NCI-H345 (cell line): ENCODE measurements at regions not wholly inside any gene's neighbourhood (a gene's known extent, or its start where the extent isn't known, plus 50 kb on each side); places are given as distances from the start of the nearest gene placed in this dataset.

Source experiments
- DNase-seq: peaks from one replicate; lab custom pipeline; 2025; lab: John Stamatoyannopoulos, UW

- DNase-seq = no peak
Measured at GRCh38 chr11:115599125-115599524, 94.9 kb upstream of the CADM1 start.

DNA sequence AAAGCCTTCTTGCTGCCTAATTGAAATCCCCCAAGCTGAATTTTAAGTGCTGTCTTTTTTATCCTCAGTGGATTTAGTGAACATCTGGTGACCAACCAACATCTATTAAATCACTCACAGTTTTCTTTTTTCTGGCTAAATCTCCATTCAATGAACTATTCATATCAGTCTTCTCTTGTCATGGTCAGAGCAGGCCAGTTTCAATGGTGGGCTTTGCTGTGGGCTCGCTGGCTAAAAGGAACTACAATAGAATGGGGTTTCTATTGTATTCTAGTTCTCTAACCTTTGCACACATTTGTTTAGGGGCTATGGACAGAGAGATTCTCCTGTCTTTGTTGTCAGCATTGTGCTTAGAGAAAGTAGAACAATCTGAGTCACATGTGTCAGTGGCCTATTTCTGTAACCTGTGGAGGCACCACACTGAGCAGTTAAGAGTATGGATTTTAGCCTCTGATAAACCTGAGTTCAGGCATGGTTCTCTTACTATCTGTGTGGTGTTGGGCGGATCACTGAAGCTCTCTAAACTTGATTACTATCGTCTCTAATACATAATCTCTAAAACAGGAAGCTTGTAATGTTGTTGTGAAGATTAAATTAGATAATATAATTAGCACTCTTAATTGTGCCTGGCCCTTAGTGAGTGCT, 94.2 kb upstream of the CADM1 start:
- no peak for DNase-seq

GRCh38 chr11:115591380-115591779, 87.2 kb upstream of the CADM1 start:
- DNase-seq = no peak

- DNase-seq = peak; percentile 89
Measured at GRCh38 chr11:115590254-115590653, 86.0 kb upstream of the CADM1 start.

DNA sequence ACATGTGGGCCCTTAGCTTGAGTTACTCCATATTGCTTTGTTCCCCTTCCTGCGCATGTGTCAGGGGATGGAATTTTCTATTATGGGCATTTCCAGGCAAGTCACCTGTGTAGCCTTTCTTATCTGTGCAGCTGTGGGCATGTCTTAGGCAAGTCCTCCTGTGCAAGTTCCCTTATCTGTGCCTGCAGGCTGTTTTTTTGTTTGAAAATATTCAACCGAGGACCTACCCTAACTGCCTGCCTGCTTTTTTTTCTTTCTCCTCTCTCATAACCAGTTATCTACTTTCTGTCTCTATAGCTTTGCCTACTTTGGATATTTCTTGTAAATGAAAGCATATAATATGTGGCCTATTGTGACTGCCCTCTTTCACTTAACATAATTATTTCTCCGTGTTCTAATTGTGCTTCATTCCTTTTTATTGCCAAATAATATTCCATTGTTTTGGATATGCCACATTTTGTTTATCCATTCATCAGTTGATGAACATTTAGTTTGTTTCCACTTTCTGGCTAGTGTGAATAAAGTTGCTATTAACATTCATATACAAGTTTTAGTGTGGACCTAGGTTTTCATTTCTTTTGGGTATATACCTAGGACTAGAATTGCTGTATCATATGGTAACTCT, 83.6 kb upstream of the CADM1 start:
- no peak for DNase-seq

DNA sequence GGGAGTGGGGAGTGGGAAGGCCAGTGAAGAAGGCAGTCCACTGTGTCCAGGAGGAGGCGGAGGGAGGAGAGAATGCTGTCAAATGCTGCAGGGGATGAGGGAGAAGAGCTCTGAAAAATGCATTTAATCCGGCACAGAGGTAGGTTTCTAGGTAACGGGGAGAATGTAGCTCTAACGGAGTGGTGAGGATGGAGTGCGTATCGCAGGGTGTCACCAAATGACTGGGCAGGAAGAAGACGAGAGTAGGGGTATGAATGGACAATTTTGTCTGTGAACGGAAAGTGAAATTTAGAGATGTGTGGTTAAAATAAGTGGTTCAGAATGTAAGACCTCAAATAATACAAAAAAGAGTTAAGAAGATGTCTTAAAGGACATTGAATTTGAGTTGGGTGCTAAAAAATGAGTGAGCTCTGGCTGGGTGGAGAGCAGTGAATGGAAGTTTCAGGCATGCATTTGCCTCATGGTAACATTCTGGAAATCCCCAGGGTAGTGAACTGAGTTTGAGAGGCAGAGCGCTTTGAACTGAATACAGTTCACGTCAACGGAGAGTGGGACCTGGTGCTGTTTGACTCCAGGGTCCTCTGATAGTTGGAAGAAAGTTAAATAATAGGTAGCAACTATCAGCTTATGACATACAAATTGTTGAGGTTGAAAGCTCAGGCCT, 81.3 kb upstream of the CADM1 start:
- no peak for DNase-seq

GRCh38 chr11:115581871-115582639, 77.8 kb upstream of the CADM1 start:
- DNase-seq = peak; percentile 81

DNA sequence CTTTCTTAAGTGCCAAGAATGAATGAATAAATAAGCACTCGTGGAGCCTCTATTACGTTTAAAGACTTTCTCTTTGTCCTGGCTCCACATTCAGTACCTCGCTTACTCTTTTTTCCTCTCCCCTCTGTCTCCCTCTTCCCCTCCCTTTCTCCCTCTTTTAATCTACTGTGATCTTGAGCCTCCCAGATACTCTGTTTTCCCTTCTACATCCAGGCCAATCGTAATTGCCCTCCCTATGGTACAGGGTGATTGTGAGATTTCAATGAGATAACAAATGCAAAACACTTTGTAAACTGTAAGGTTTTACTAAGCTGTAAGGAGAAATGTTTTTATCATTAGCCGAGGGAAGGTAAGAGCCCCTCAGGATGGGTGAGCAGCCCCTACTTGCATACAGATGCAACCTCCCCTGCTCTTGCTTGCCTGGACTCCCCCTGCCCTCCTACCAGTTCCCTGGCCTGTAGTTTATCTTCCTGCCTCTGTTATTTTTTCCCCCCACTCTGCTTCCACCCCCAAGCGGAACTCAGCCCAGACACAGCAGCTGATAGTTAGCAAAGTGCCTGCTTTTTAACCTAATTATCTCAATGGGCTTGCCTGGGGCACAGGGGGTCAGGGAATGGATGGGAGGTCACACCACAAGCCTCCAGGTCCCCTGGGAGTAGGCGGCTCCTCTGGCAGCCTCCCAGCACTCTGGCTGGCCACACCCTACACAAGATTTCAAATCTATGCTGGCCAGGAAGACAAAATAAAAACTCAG, 76.9 kb upstream of the CADM1 start:
- peak; percentile 41 for DNase-seq

DNA sequence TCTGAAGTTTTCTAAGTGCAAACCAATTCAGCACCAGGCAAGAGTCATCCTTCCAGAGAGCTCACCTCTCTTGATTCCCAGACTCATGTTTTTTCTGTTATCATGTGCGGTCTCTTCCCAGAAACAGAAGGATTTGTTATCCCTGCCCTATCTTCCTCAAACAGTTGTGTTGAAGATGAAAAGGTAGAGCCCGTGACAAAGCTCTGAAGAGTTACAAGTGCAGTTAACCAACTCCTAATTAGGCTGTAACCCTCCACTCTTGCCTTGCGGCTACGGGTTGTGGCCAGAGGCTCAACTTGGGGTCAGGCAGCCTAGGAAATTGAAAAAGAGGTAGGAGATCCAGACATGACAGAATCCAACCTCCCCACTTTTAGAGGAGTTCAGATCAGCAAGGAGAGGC, 76.2 kb upstream of the CADM1 start:
- no peak for DNase-seq

- DNase-seq = no peak
Measured at GRCh38 chr11:115579181-115579825, 75.1 kb upstream of the CADM1 start.

DNA sequence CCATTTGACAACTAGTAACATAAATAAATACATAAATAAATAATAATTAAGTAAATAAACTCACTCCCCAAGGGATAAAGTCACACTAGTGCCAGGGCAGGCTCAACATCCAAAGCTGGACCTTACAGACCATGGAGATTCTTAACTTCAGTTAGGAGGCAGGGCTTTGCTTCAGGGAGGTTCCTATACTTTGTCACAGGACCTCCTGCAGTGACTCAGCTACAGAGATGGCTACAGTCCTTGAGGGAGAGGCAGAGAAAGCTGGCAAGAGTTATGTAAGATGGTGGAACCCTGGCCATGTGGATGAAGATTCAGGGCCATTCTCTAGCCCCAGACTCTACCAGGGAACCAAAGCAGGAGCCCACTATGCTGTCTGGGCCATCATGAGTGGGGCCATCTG, 74.1 kb upstream of the CADM1 start:
- DNase-seq = no peak

DNA sequence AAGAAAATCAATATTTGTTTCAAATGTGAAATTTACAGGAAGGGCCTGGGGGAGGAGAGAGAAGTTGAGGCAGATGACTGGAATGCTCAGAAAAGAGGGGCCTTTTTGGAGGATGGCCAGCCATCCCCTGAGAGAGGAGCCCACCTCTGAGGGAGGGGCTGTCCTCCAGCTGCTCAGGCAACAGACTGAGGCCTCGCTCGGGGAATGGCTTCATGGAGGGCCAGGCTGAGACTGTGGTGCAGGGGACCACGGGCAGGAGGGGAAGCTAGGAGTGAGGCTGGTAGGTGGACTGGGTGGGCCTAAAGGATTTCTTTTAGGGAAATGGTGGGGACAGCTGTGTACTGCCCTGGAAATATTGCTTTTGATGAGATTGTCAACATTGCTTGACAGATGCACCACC, 73.5 kb upstream of the CADM1 start:
- no peak for DNase-seq

DNA sequence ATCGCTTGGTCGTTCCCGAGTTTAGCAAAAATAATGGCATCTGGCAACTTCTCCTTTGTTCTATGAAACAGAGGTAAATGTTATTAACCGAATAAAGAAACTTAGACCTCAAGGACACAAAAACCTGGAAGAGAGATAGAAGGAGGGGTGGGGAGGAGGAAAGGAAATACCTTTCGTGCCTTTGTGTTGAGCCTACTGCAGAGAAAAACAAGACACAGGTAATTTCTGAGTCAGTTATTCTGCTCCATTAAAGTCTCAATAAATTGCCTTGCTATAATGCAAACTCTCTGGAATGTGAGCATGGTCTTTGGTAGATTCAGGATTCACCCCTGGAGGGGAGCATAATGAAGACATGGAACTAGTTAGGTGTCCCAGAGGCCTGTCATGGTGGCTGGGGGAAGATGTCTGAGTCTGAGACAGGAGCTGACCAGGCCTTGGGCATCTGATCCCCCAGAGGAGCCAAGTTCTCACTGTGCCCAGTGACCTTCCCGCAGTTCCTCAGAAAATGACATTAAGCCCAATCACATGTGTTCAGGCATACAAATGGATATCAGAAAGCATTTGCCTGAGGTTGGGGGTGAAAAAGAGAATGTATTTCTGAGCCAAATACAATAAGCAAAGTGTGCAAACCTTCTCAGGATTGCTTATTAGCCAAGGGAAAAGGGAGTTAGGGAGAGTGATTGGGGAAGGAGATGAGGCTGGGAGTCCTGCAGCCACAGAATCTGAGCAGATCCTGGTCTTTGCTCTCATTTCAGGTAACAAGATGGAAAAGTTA, 72.6 kb upstream of the CADM1 start:
- DNase-seq = no peak

DNA sequence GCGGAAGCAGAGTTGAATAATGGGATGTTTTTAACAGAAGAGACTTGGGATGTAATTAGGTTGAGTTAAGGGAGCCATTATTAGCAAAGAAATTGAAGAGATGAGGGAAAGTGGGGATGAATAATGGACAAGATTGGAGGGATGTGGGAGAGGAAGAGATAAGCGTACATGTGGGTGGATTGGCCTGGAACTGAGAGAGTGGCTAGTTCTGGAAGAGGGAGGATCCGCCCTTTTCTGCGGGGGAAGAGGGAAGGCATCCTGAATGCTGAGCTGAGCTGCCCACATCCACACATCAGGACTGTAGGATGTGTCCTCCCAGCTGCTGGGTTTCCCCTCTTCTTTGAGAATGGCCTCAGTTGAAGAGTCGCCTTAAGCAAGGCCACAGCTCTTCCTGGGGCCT, 68.3 kb upstream of the CADM1 start:
- DNase-seq = no peak

DNA sequence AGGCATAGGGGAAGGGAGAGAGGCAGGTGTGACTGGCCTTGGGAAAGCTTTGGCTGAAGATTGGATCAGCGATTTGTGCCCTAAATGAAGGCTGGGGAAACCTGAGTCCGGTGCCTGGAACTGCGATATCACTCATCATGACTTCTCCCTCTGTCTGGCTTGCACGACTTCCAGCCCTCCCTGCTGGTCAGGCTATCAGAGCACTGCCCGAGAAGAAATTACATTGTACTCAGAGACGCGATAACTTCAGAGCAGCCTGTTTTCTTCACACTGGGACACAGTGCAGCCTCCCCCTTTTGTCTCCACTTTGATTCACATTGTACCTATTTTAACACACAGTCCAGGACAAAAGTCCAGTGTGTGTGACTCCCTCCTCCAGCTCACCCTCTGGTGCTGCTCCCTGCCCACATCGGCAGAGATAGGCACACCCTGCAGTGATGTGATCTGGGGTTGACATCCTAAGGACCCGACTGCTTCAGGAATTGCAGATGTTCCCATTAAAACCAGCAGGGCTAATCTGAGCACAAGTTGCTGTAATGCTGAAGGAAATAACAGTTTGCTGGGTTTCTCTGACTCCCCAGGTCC, 62.1 kb upstream of the CADM1 start:
- no peak for DNase-seq

DNA sequence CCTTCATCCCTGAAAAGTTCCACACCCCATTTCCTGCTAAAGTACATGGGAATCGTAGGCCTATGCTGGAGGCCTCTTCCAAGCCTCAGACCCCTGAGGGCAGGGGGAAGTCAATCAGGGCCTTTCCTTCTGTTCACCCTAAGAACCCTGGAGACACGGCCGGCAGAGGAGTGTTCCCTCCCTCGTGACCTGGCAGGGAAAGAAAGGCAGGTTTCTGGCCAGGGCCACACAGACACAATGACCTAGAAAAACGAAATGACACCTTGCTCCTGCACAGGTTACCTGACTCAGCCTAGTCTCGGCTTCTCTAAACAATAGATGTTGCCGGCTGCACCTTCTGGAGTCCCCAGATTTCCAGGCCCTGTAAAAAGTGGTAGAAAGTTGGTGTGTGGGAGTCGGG, 60.6 kb upstream of the CADM1 start:
- no peak for DNase-seq

GRCh38 chr11:115561116-115561515, 56.9 kb upstream of the CADM1 start:
- DNase-seq = no peak

DNA sequence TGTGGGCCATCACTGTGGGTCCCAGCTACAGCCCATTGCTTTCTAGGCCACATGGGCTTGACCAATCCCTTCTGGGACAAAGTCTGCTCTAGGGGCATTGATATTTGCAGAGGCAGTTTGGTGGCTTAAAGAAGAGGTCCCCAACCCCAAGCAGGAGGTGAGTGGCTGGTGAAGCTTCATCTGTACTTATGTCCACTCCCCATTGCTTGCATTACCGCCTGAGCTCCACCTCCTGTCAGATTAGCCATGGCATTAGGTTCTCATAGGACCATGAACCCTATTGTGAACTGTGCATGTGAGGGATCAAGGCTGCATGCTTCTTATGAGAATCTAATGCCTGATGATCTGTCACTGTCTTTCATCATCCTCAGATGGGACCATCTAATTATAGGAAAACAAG, 54.4 kb upstream of the CADM1 start:
- no peak for DNase-seq

DNA sequence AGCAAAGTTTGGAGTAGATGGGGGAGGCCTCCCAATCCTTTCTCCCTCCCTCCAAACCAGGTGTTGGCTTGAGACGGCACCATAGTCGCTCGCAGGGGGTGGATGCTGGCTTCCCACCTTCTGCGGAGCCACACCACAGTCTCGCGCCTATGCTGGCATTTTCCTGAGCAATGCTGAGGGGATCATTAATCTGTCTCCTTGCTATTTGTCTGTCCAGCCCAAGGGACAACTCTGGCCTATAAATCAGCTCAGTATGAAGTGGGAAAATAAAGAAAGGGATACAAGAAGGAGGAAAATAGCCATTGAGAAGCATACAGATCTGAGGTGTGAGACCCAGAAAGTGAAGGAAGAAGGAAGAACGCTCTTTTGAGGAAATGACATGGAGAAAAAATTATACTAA, 53.5 kb upstream of the CADM1 start:
- no peak for DNase-seq

- no peak for DNase-seq
Measured at GRCh38 chr11:115556984-115557383, 52.8 kb upstream of the CADM1 start.
